Hepatocyte (in vitro differentiated cells): ENCODE measurements at regions not wholly inside any gene's neighbourhood (a gene's known extent, or its start where the extent isn't known, plus 50 kb on each side); places are given as distances from the start of the nearest gene placed in this dataset.

Experiments used
- DNase-seq: peaks from one replicate; pipeline ENCODE4 v3.0.0-alpha.2; 2016; ENCODE audit warnings: low spot score
- H2AFZ ChIP-seq: fragments of 200-600 bp; sonication (generic); 2 replicates; pipeline ENCODE4 v1.6.0; 2016; ENCODE audit warnings: antibody characterized with exemption, mild to moderate bottlenecking
- H3K27ac ChIP-seq: fragments of 200-600 bp; sonication (generic); 2 replicates; pipeline ENCODE4 v1.5.1; 2016; ENCODE audit warnings: mild to moderate bottlenecking
- H3K27me3 ChIP-seq: fragments of 200-600 bp; sonication (generic); 2 replicates; pipeline ENCODE4 v1.6.1; 2016
- H3K36me3 ChIP-seq: fragments of 200-600 bp; sonication (generic); replicated peaks from 2 replicates; pipeline ENCODE4 v1.5.1; 2016; ENCODE audit warnings: low read depth; ENCODE audit not compliant: insufficient read depth
- H3K4me1 ChIP-seq: fragments of 200-600 bp; sonication (generic); 2 replicates; pipeline ENCODE4 v1.5.1; 2016; ENCODE audit warnings: mild to moderate bottlenecking, moderate library complexity; ENCODE audit not compliant: insufficient read depth
- H3K4me2 ChIP-seq: fragments of 200-600 bp; sonication (generic); 2 replicates; pipeline ENCODE4 v1.6.0; 2016
- H3K4me3 ChIP-seq: fragments of 200-600 bp; sonication (generic); 2 replicates; pipeline ENCODE4 v1.5.1; 2016; ENCODE audit warnings: mild to moderate bottlenecking
- H3K79me2 ChIP-seq: fragments of 200-600 bp; sonication (generic); 2 replicates; pipeline ENCODE4 v1.6.0; 2017; ENCODE audit warnings: mild to moderate bottlenecking
- H3K9me2 ChIP-seq: fragments of 200-600 bp; sonication (generic); replicated peaks from 2 replicates; pipeline ENCODE4 v1.6.0; 2017; ENCODE audit warnings: mild to moderate bottlenecking; ENCODE audit not compliant: insufficient read depth
- H3K9me3 ChIP-seq: fragments of 200-600 bp; sonication (generic); 2 replicates; pipeline ENCODE4 v1.5.1; 2016; ENCODE audit warnings: low read depth, mild to moderate bottlenecking
- H4K20me1 ChIP-seq: fragments of 200-600 bp; sonication (generic); 2 replicates; pipeline ENCODE4 v1.6.0; 2016; ENCODE audit warnings: mild to moderate bottlenecking; ENCODE audit not compliant: insufficient read depth, poor library complexity, severe bottlenecking
- CTCF ChIP-seq: fragments of 200-600 bp; sonication (generic); IDR thresholded peaks from 2 replicates; pipeline ENCODE4 v1.5.1; 2016; ENCODE audit warnings: antibody characterized with exemption, mild to moderate bottlenecking; ENCODE audit not compliant: poor library complexity
- EZH2 ChIP-seq: fragments of 200-600 bp; sonication (generic); IDR thresholded peaks from 2 replicates; pipeline ENCODE4 v1.6.1; 2016; ENCODE audit warnings: antibody characterized with exemption, mild to moderate bottlenecking, borderline replicate concordance
- EZH2phosphoT487 ChIP-seq: fragments of 200-600 bp; sonication (generic); IDR thresholded peaks from one replicate; pipeline ENCODE4 v1.6.1; 2018; ENCODE audit warnings: antibody characterized with exemption, mild to moderate bottlenecking, low read depth, moderate library complexity; ENCODE audit not compliant: unreplicated experiment, severe bottlenecking
- WGBS: methylation state at CpG from one replicate; pipeline ENCODE4 v1.1.6; 2016; ENCODE audit warnings: low lambda C conversion rate; ENCODE audit errors: missing lambda C conversion rate; 5-methylcytosine and 5-hydroxymethylcytosine counted together

- TF ChIP-seq EZH2phosphoT487 = no peak
- no peak for TF ChIP-seq CTCF
- TF ChIP-seq EZH2 = no peak
- Histone ChIP-seq H3K27ac (peak overlapping the region; percentile 71), H3K9me2 (no peaks in the 10 kb centered on the region), H3K4me2 (no peak overlapping the region), H3K4me1 (peaks cover 6% of the 10 kb centered on the region), H3K4me3 (no peak overlapping the region), H3K79me2 (no peaks in the 10 kb centered on the region), H4K20me1 (no peaks in the 10 kb centered on the region), H3K9me3 (no peaks in the 10 kb centered on the region), H3K27me3 (no peaks in the 10 kb centered on the region), H2AFZ (no peak overlapping the region), H3K36me3 (no peaks in the 10 kb centered on the region)
- 88% methylated on average over 7 of the region's 7 CpGs for WGBS
- no peak for DNase-seq
Measured at GRCh38 chr1:234554218-234554697, 55.7 kb downstream of the IRF2BP2 start.

GRCh38 chr1:234553240-234554188, 56.5 kb downstream of the IRF2BP2 start:
- DNase-seq = peak; percentile 60
- H2AFZ ChIP-seq = no peak overlapping the region
- 45% methylated on average over 21 of the region's 21 CpGs for WGBS

GRCh38 chr1:234551032-234551378, 59.0 kb downstream of the IRF2BP2 start:
- H3K79me2 ChIP-seq = no peaks in the 10 kb centered on the region
- no peak overlapping the region for H3K4me2 ChIP-seq
- no peaks in the 10 kb centered on the region for H3K9me2 ChIP-seq
- H4K20me1 ChIP-seq = no peaks in the 10 kb centered on the region
- H3K27me3 ChIP-seq = no peaks in the 10 kb centered on the region
- no peak overlapping the region for H2AFZ ChIP-seq
- H3K9me3 ChIP-seq = no peaks in the 10 kb centered on the region
- TF ChIP-seq EZH2 (no peak), EZH2phosphoT487 (no peak), CTCF (no peak)
- H3K4me1 ChIP-seq = peaks cover 16% of the 10 kb centered on the region
- H3K36me3 ChIP-seq = no peaks in the 10 kb centered on the region
- no peak for DNase-seq
- no peak overlapping the region for H3K27ac ChIP-seq
- WGBS = 87% methylated on average over 6 of the region's 6 CpGs
- H3K4me3 ChIP-seq = no peak overlapping the region

More at GRCh38 chr1:234553240-234554188, 56.5 kb downstream of the IRF2BP2 start:
- H3K4me1 ChIP-seq = peaks cover 6% of the 10 kb centered on the region
- no peak overlapping the region for H3K4me2 ChIP-seq
- no peaks in the 10 kb centered on the region for H3K9me3 ChIP-seq
- TF ChIP-seq EZH2phosphoT487 (no peak), CTCF (no peak), EZH2 (no peak)
- no peaks in the 10 kb centered on the region for H3K27me3 ChIP-seq
- no peak overlapping the region for H3K4me3 ChIP-seq
- H3K36me3 ChIP-seq = no peaks in the 10 kb centered on the region
- no peaks in the 10 kb centered on the region for H4K20me1 ChIP-seq
- peak overlapping the region; percentile 71 for H3K27ac ChIP-seq
- H3K79me2 ChIP-seq = no peaks in the 10 kb centered on the region
- no peaks in the 10 kb centered on the region for H3K9me2 ChIP-seq
